H1 (cell line): ENCODE measurements at regions not wholly inside any gene's neighbourhood (a gene's known extent, or its start where the extent isn't known, plus 50 kb on each side); places are given as distances from the start of the nearest gene placed in this dataset.

ENCODE experiments used
- CTCF ChIA-PET: fragments of 300-600 bp; sonication (Branson Sonifier 250); formaldehyde crosslinking; loops from one replicate; lab custom pipeline; 2021; ENCODE audit not compliant: partially characterized antibody; lab: Charles Lee
- POLR2A ChIA-PET: fragments of 300-600 bp; sonication (Branson Sonifier 250); formaldehyde crosslinking; loops from one replicate; lab custom pipeline; 2021; ENCODE audit warnings: inconsistent platforms; ENCODE audit not compliant: partially characterized antibody; lab: Charles Lee
- DNase-seq, 2 experiments: peaks; one replicate each; pipeline versions ENCODE4 v3.0.0 to v3.0.0-alpha.2; 2010 to 2022; ENCODE audit warnings: low spot score in 2 of 2, low read depth in 1 of 2, mixed read lengths in 1 of 2
- FAIRE-seq: peaks from 2 replicates; lab custom pipeline; 2011; peaks lifted over from hg19 to GRCh38; lab: Jason Lieb, UNC
- H2AFZ ChIP-seq: 2 replicates; pipeline ENCODE4 v1.8.1; 2012; ENCODE audit warnings: low read length, inconsistent platforms
- H2AK5ac ChIP-seq: 2 replicates; pipeline ENCODE4 v1.6.1; 2013; ENCODE audit warnings: low read depth, low read length
- H2BK120ac ChIP-seq: replicated peaks from 2 replicates; pipeline ENCODE3; 2013; ENCODE audit warnings: low read depth, low read length, inconsistent platforms
- H2BK12ac ChIP-seq: 2 replicates; pipeline ENCODE4 v1.6.1; 2013; ENCODE audit warnings: low read depth, low read length
- H2BK15ac ChIP-seq: 2 replicates; pipeline ENCODE4 v1.6.1; 2013; ENCODE audit warnings: low read length
- H2BK20ac ChIP-seq: 2 replicates; pipeline ENCODE4 v1.6.1; 2013; ENCODE audit warnings: low read length
- H2BK5ac ChIP-seq: 2 replicates; pipeline ENCODE4 v1.6.1; 2013; ENCODE audit warnings: low read depth, low read length
- H3K14ac ChIP-seq: 2 replicates; pipeline ENCODE4 v1.6.1; 2013; ENCODE audit warnings: inconsistent platforms; ENCODE audit not compliant: insufficient read length
- H3K18ac ChIP-seq: 2 replicates; pipeline ENCODE4 v1.6.1; 2013; ENCODE audit warnings: low read length; ENCODE audit errors: extremely low read depth
- H3K23ac ChIP-seq: 2 replicates; pipeline ENCODE4 v1.6.1; 2013; ENCODE audit warnings: inconsistent platforms; ENCODE audit not compliant: insufficient read length
- H3K23me2 ChIP-seq: 2 replicates; pipeline ENCODE4 v1.6.1; 2013; ENCODE audit warnings: low read depth, low read length
- H3K27ac ChIP-seq: 2 replicates; pipeline ENCODE4 v1.6.1; 2011; ENCODE audit warnings: low read depth, low read length, inconsistent platforms
- H3K27me3 ChIP-seq, 4 experiments: replicated peaks in 1 of 4; 1 replicate in 1 of 4; 2 replicates in 3 of 4; pipeline versions ENCODE4 v1.6.1 to v1.8.1; 2011 to 2013; ENCODE audit warnings: low read length in 3 of 4, mild to moderate bottlenecking in 3 of 4, inconsistent platforms in 2 of 4, mixed read lengths in 2 of 4, moderate library complexity in 1 of 4; ENCODE audit not compliant: control insufficient read depth in 3 of 4, insufficient read depth in 3 of 4; ENCODE audit errors: extremely low read depth in 1 of 4
- H3K36me3 ChIP-seq, 4 experiments: 2 replicates each; pipeline versions ENCODE4 v1.6.1 to v1.8.1; 2011 to 2013; ENCODE audit warnings: mild to moderate bottlenecking in 4 of 4, low read length in 3 of 4, moderate library complexity in 2 of 4, control low read depth in 1 of 4, inconsistent platforms in 1 of 4; ENCODE audit not compliant: insufficient read depth in 4 of 4, control insufficient read depth in 2 of 4
- H3K4ac ChIP-seq: replicated peaks from 2 replicates; pipeline ENCODE3; 2013; ENCODE audit warnings: low read length, low read depth, mixed read lengths, inconsistent platforms; ENCODE audit not compliant: insufficient read length
- H3K4me1 ChIP-seq, 4 experiments: replicated peaks in 1 of 4; 1 replicate in 1 of 4; 2 replicates in 3 of 4; pipeline versions ENCODE4 v1.6.1 to v1.8.1; 2011 to 2013; ENCODE audit warnings: low read length in 3 of 4, inconsistent platforms in 2 of 4, mixed read lengths in 1 of 4; ENCODE audit not compliant: insufficient read depth in 4 of 4, control insufficient read depth in 3 of 4
- H3K4me2 ChIP-seq, 2 experiments: 2 replicates each; pipeline versions ENCODE4 v1.6.1 to v1.8.1; 2011 to 2013; ENCODE audit warnings: low read depth in 2 of 2, low read length in 2 of 2, control low read depth in 1 of 2, inconsistent platforms in 1 of 2, mild to moderate bottlenecking in 1 of 2; ENCODE audit not compliant: insufficient read depth in 1 of 2
- H3K4me3 ChIP-seq, 4 experiments: fragments of 200-600, 300-600 bp in 1 of 4; sonication (generic), shearing (Covaris generic), sonication (Bioruptor Twin) in 1 of 4; 2 replicates each; pipeline versions ENCODE4 v1.5.1 to v1.8.1; 2011 to 2016; ENCODE audit warnings: low read length in 4 of 4, low read depth in 3 of 4, control low read depth in 2 of 4, inconsistent platforms in 2 of 4, mild to moderate bottlenecking in 2 of 4, mixed read lengths in 1 of 4, moderate library complexity in 1 of 4; ENCODE audit not compliant: insufficient read depth in 2 of 4; ENCODE audit errors: extremely low read depth in 1 of 4
- H3K56ac ChIP-seq: replicated peaks from 2 replicates; pipeline ENCODE3; 2013; ENCODE audit warnings: low read depth, mild to moderate bottlenecking, mixed read lengths, low read length, inconsistent platforms; ENCODE audit not compliant: insufficient read length
- H3K79me1 ChIP-seq: 2 replicates; pipeline ENCODE4 v1.6.1; 2013; ENCODE audit warnings: low read depth, low read length, control low read depth
- H3K79me2 ChIP-seq, 2 experiments: 2 replicates each; pipeline versions ENCODE4 v1.6.1 to v1.8.1; 2012 to 2013; ENCODE audit warnings: low read length in 2 of 2, mild to moderate bottlenecking in 2 of 2, inconsistent platforms in 1 of 2; ENCODE audit not compliant: insufficient read depth in 2 of 2, control insufficient read depth in 1 of 2
- H3K9ac ChIP-seq, 4 experiments: replicated peaks in 1 of 4; 1 replicate in 1 of 4; 2 replicates in 3 of 4; pipeline versions ENCODE4 v1.6.1 to v1.8.1; 2011 to 2013; ENCODE audit warnings: low read depth in 3 of 4, low read length in 3 of 4, control low read depth in 2 of 4, mild to moderate bottlenecking in 2 of 4, moderate library complexity in 2 of 4, inconsistent platforms in 1 of 4; ENCODE audit errors: extremely low read depth in 1 of 4
- H3K9me3 ChIP-seq, 2 experiments: 2 replicates each; pipeline versions ENCODE4 v1.6.1 to v1.8.1; 2012 to 2013; ENCODE audit warnings: mild to moderate bottlenecking in 2 of 2, moderate library complexity in 2 of 2, control low read depth in 1 of 2, inconsistent platforms in 1 of 2, low read depth in 1 of 2, low read length in 1 of 2, mixed read lengths in 1 of 2; ENCODE audit not compliant: insufficient read depth in 2 of 2
- H4K20me1 ChIP-seq, 2 experiments: replicated peaks in 1 of 2; 2 replicates each; pipeline versions ENCODE3 to v1.8.1; 2011 to 2013; ENCODE audit warnings: inconsistent platforms in 2 of 2, low read length in 2 of 2, mild to moderate bottlenecking in 1 of 2; ENCODE audit not compliant: insufficient read depth in 2 of 2, control insufficient read depth in 1 of 2
- H4K5ac ChIP-seq: 2 replicates; pipeline ENCODE4 v1.6.1; 2013; ENCODE audit warnings: low read length, low read depth, mixed read lengths, inconsistent platforms; ENCODE audit not compliant: insufficient read length
- H4K8ac ChIP-seq: 2 replicates; pipeline ENCODE4 v1.8.0; 2013; ENCODE audit warnings: mild to moderate bottlenecking, moderate library complexity, low read length, inconsistent platforms; ENCODE audit not compliant: insufficient read depth; ENCODE audit errors: extremely low read depth
- H4K91ac ChIP-seq: replicated peaks from 2 replicates; pipeline ENCODE3; 2013; ENCODE audit warnings: low read length, mixed read lengths, inconsistent platforms; ENCODE audit not compliant: insufficient read length
- EGR1 ChIP-seq: IDR thresholded peaks from 2 replicates; pipeline ENCODE4 v1.6.1; 2011; ENCODE audit warnings: low read depth, low read length, borderline replicate concordance
- EP300 ChIP-seq, 2 experiments: IDR thresholded peaks; 1 replicate in 1 of 2; 2 replicates in 1 of 2; pipeline ENCODE4 v1.6.1; 2011 to 2012; ENCODE audit warnings: low read depth in 2 of 2, low read length in 2 of 2, mild to moderate bottlenecking in 2 of 2, borderline replicate concordance in 1 of 2, inconsistent platforms in 1 of 2, moderate library complexity in 1 of 2
- JUN ChIP-seq: IDR thresholded peaks from 2 replicates; pipeline ENCODE4 v1.6.1; 2011; ENCODE audit warnings: low read depth, mild to moderate bottlenecking, improper control_type of control experiment, low read length
- KDM4A ChIP-seq: IDR thresholded peaks from one replicate; pipeline ENCODE4 v1.7.1; 2012; ENCODE audit warnings: low read depth, mild to moderate bottlenecking, moderate library complexity, low read length, inconsistent platforms; ENCODE audit not compliant: severe bottlenecking
- RBBP5 ChIP-seq: IDR thresholded peaks from 2 replicates; pipeline ENCODE4 v1.7.1; 2012; ENCODE audit warnings: low read depth, mild to moderate bottlenecking, inconsistent platforms, low read length, moderate library complexity, borderline replicate concordance
- TAF7 ChIP-seq: optimal IDR thresholded peaks from 2 replicates; pipeline ENCODE3; 2011; ENCODE audit warnings: low read depth, mild to moderate bottlenecking, inconsistent platforms, low read length, moderate library complexity, borderline replicate concordance
- WGBS, 2 experiments: shearing (Covaris generic) in 1 of 2; methylation state at CpG; one replicate each; pipeline versions ENCODE4 v1.1.6 to v1.1.7; 2013 to 2015; ENCODE audit warnings: low lambda C conversion rate in 2 of 2, mixed read lengths in 2 of 2, inconsistent platforms in 1 of 2, low coverage in 1 of 2, missing lambda C conversion rate in 1 of 2; ENCODE audit not compliant: insufficient replicate concordance in 2 of 2, insufficient coverage in 1 of 2, insufficient read length in 1 of 2; ENCODE audit errors: extremely low coverage in 1 of 2, missing lambda C conversion rate in 1 of 2; 5-methylcytosine and 5-hydroxymethylcytosine counted together

DNA sequence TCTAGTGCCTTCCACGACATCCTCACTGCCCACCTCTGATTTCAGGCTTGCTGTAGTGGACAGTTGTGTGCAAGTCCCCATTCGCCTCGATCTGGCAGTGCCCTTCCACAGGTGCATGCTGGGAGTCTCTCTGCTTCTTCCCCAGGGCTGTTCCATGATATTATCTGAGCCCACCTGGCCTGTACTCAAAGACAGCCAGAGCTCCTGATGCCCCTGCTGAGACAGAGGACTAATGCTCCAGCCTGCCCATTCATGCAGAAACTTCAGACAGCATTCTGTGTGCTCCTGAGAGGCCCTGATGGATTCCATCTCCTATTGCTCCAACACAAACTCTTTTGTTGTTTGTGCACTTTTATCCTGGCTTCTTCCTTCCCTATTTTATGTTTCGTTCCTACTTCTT, 164.8 kb upstream of the PRSS58 start:
- H2AK5ac ChIP-seq: no peak overlapping the region
- no peaks in the 10 kb centered on the region for H3K23me2 ChIP-seq
- no peak overlapping the region for H2BK15ac ChIP-seq
- H3K4me1 ChIP-seq: peaks cover 0 to 3% (median 1%) of the 10 kb centered on the region in 4 experiments; a peak in 1 of 7 replicates
- no peaks in the 10 kb centered on the region for H4K20me1 ChIP-seq
- no peak overlapping the region for H3K27ac ChIP-seq
- no peaks in the 10 kb centered on the region for H3K79me1 ChIP-seq
- H3K36me3 ChIP-seq: no peaks in the 10 kb centered on the region
- WGBS, 2 experiments: 82% methylated on average over 4 of the region's 4 CpGs; no CpG with 5 or more reads in 1 of the 2 experiments
- no peak for DNase-seq
- no peak overlapping the region for H3K18ac ChIP-seq
- ChIA-PET CTCF (interaction anchor here (0.7 to 5.0 kb wide), 15 partner anchors 9 to 165 kb away, joined by 3 to 29 read pairs (median 5); no protein-coding TSS in a partner anchor), POLR2A (no interaction called here)
- H3K4me3 ChIP-seq: no peak overlapping the region
- no peak overlapping the region for H3K4me2 ChIP-seq
- no peak overlapping the region for H3K4ac ChIP-seq
- no peaks in the 10 kb centered on the region for H3K79me2 ChIP-seq
- H4K5ac ChIP-seq: no peak overlapping the region
- H3K56ac ChIP-seq: no peak overlapping the region
- H2BK20ac ChIP-seq: no peak overlapping the region
- TF ChIP-seq EP300 (IDR thresholded peaks at IDR 0.05; ENCODE audit: borderline replicate concordance in 1 of 2, low read depth in 2 of 2, low read length in 2 of 2) (no peak), EGR1 (no peak), TAF7 (no peak), KDM4A (no peak), JUN (no peak), RBBP5 (no peak)
- H2BK12ac ChIP-seq: no peak overlapping the region
- no peak overlapping the region for H3K14ac ChIP-seq
- H2AFZ ChIP-seq: no peak overlapping the region; the same call in 1 of the 2 replicates
- no peak overlapping the region for H3K23ac ChIP-seq
- H3K27me3 ChIP-seq: no peaks in the 10 kb centered on the region
- no peak overlapping the region for H2BK120ac ChIP-seq
- no peaks in the 10 kb centered on the region for H3K9me3 ChIP-seq
- no peak for FAIRE-seq
- H3K9ac ChIP-seq: no peak overlapping the region
- H2BK5ac ChIP-seq: no peak overlapping the region
- H4K8ac ChIP-seq: no peak overlapping the region
- no peak overlapping the region for H4K91ac ChIP-seq
